HepG2 (cell line): ENCODE measurements at regions not wholly inside any gene's neighbourhood (a gene's known extent, or its start where the extent isn't known, plus 50 kb on each side); places are given as distances from the start of the nearest gene placed in this dataset.

Experiments used
- ATAC-seq: fragments of 200-7000 bp; cut with Tn5 transposase; 3 replicates; pipeline ENCODE4 v1.9.1; 2020; ENCODE audit warnings: mild to moderate bottlenecking, moderate library complexity
- BruUV-seq: library from RNA; stranded (reverse); fragments of 400-500 nt; replicated peaks from 2 replicates; lab custom pipeline; 2021; lab: Mats Ljungman, UMichigan
- CTCF ChIA-PET: fragments of 300-600 bp; formaldehyde crosslinking; extraction: SDS; loops from one replicate; lab custom pipeline; 2021; ENCODE audit warnings: low total read pairs, inconsistent platforms, low intra/inter-chr PET ratio; lab: Yijun Ruan, JAX
- POLR2A ChIA-PET: fragments of 350-600 bp; sonication (Branson Sonifier 250); formaldehyde crosslinking; loops from one replicate; lab custom pipeline; 2020; ENCODE audit warnings: antibody characterized with exemption, inconsistent platforms; lab: Yijun Ruan, JAX
- DNase-seq: peaks from one replicate; pipeline ENCODE4 v3.0.0-alpha.2; 2015; ENCODE audit warnings: low spot score
- FAIRE-seq: peaks from 3 replicates; lab custom pipeline; 2011; peaks lifted over from hg19 to GRCh38; lab: Jason Lieb, UNC
- H2AFZ ChIP-seq: one replicate; pipeline ENCODE4 v1.6.1; 2011; ENCODE audit warnings: low read length, inconsistent platforms
- H3K27ac ChIP-seq: fragments of 300-600 bp; 3 replicates; pipeline ENCODE4 v1.8.0; 2011; ENCODE audit warnings: mixed run types, mild to moderate bottlenecking, mixed read lengths, low read length, inconsistent platforms; ENCODE audit not compliant: insufficient read depth; ENCODE audit errors: extremely low read length
- H3K27me3 ChIP-seq, 2 experiments: fragments of 200-600 bp in 1 of 2; 2 replicates in 1 of 2; 3 replicates in 1 of 2; pipeline versions ENCODE4 v1.6.0 to v1.8.0; 2011; ENCODE audit warnings: low read length in 2 of 2, mild to moderate bottlenecking in 2 of 2, moderate library complexity in 2 of 2, inconsistent platforms in 1 of 2; ENCODE audit not compliant: insufficient read depth in 2 of 2, control insufficient read depth in 1 of 2
- H3K36me3 ChIP-seq, 2 experiments: fragments of 200-600 bp in 1 of 2; replicated peaks in 1 of 2; 2 replicates in 1 of 2; 3 replicates in 1 of 2; pipeline versions ENCODE4 v1.5.1 to v1.8.0; 2011; ENCODE audit warnings: low read length in 2 of 2, inconsistent platforms in 1 of 2; ENCODE audit not compliant: insufficient read depth in 2 of 2, control insufficient read depth in 1 of 2
- H3K4me1 ChIP-seq: 2 replicates; pipeline ENCODE4 v1.5.1; 2012; ENCODE audit warnings: low read length, inconsistent platforms; ENCODE audit not compliant: insufficient read depth
- H3K4me2 ChIP-seq: 2 replicates; pipeline ENCODE4 v1.6.0; 2011; ENCODE audit warnings: low read depth, low read length, inconsistent platforms
- H3K4me3 ChIP-seq, 3 experiments: fragments of 200-600 bp in 1 of 3; sonication (generic), shearing (Covaris generic) in 1 of 3; replicated peaks in 1 of 3; 2 replicates each; pipeline ENCODE4 v1.5.1; 2011 to 2016; ENCODE audit warnings: low read length in 3 of 3, inconsistent platforms in 2 of 3, low read depth in 2 of 3, mild to moderate bottlenecking in 2 of 3, control low read depth in 1 of 3, mixed read lengths in 1 of 3; ENCODE audit not compliant: insufficient read depth in 1 of 3
- H3K79me2 ChIP-seq: one replicate; pipeline ENCODE4 v1.6.1; 2011; ENCODE audit warnings: low read length, inconsistent platforms; ENCODE audit not compliant: insufficient read depth
- H3K9ac ChIP-seq: 2 replicates; pipeline ENCODE4 v1.6.0; 2011; ENCODE audit warnings: mild to moderate bottlenecking, low read depth, low read length, inconsistent platforms; ENCODE audit not compliant: insufficient read depth
- H3K9me3 ChIP-seq: 2 replicates; pipeline ENCODE4 v1.5.1; 2012; ENCODE audit warnings: mild to moderate bottlenecking, low read length
- H4K20me1 ChIP-seq: 2 replicates; pipeline ENCODE4 v1.6.0; 2011; ENCODE audit warnings: inconsistent platforms, mild to moderate bottlenecking, low read length, moderate library complexity; ENCODE audit not compliant: insufficient read depth
- AGO2 ChIP-seq: fragments of 200-400 bp; formaldehyde crosslinking; optimal IDR thresholded peaks from 2 replicates; pipeline ENCODE3; 2017; ENCODE audit warnings: mild to moderate bottlenecking, low read depth, low read length, moderate library complexity
- CHD2 ChIP-seq: IDR thresholded peaks from 2 replicates; pipeline ENCODE4 v1.6.1; 2011; ENCODE audit warnings: low read depth, low read length, improper control_type of control experiment
- DNMT1 ChIP-seq: sonication (generic); formaldehyde crosslinking; IDR thresholded peaks from 2 replicates; pipeline ENCODE4 v1.5.1; 2020; ENCODE audit warnings: mild to moderate bottlenecking, missing genetic modification reagents
- ELF1 ChIP-seq: sonication (generic); formaldehyde crosslinking; IDR thresholded peaks from 2 replicates; pipeline ENCODE4 v1.4.0; 2020; ENCODE audit warnings: missing genetic modification reagents
- HOXA3 ChIP-seq: sonication (generic); formaldehyde crosslinking; IDR thresholded peaks from 2 replicates; pipeline ENCODE4 v1.5.0; 2020; ENCODE audit warnings: missing genetic modification reagents
- KLF13 ChIP-seq: sonication (generic); formaldehyde crosslinking; IDR thresholded peaks from 2 replicates; pipeline ENCODE4 v1.4.0; 2020; ENCODE audit warnings: mild to moderate bottlenecking, missing genetic modification reagents
- MAFG ChIP-seq: sonication (generic); formaldehyde crosslinking; IDR thresholded peaks from 2 replicates; pipeline ENCODE4 v1.5.1; 2020; ENCODE audit warnings: mild to moderate bottlenecking, missing genetic modification reagents
- NFE2L2 ChIP-seq: fragments of 150-350 bp; IDR thresholded peaks from 2 replicates; pipeline ENCODE4 v1.6.1; 2014; ENCODE audit warnings: low read length
- SRSF4 ChIP-seq: fragments of 200-400 bp; formaldehyde crosslinking; IDR thresholded peaks from one replicate; pipeline ENCODE4 v1.6.1; 2018; ENCODE audit warnings: mild to moderate bottlenecking, low read depth, low read length, moderate library complexity; ENCODE audit not compliant: poor library complexity, severe bottlenecking
- TBX2 ChIP-seq: sonication (generic); formaldehyde crosslinking; IDR thresholded peaks from 2 replicates; pipeline ENCODE4 v1.5.0; 2020; ENCODE audit warnings: missing genetic modification reagents, mild to moderate bottlenecking, borderline replicate concordance
- TCF12 ChIP-seq, 2 experiments: fragments of 450-650 bp in 1 of 2; sonication (generic) in 1 of 2; formaldehyde crosslinking in 1 of 2; IDR thresholded peaks; 2 replicates each; pipeline versions ENCODE4 v1.6.1 to v1.8.0; 2017 to 2022; ENCODE audit warnings: antibody characterized with exemption in 1 of 2, mild to moderate bottlenecking in 1 of 2, missing genetic modification reagents in 1 of 2, moderate library complexity in 1 of 2
- ZMAT3 ChIP-seq: sonication (generic); formaldehyde crosslinking; conservative IDR thresholded peaks from 2 replicates; pipeline ENCODE4 v1.7.0; 2021; ENCODE audit warnings: missing genetic modification reagents
- ZNF136 ChIP-seq: sonication (generic); formaldehyde crosslinking; IDR thresholded peaks from 2 replicates; pipeline ENCODE4 v1.8.1; 2022; ENCODE audit warnings: low read depth, mild to moderate bottlenecking, moderate library complexity, missing genetic modification reagents
- ZNF331 ChIP-seq: sonication (generic); formaldehyde crosslinking; IDR thresholded peaks from 2 replicates; pipeline ENCODE4 v1.4.0; 2020; ENCODE audit warnings: missing genetic modification reagents
- ZNF775 ChIP-seq: sonication (generic); formaldehyde crosslinking; IDR thresholded peaks from 2 replicates; pipeline ENCODE4 v1.4.0; 2020; ENCODE audit warnings: missing genetic modification reagents, mild to moderate bottlenecking, moderate library complexity, borderline replicate concordance
- ZSCAN29 ChIP-seq: sonication (generic); formaldehyde crosslinking; conservative IDR thresholded peaks from 2 replicates; pipeline ENCODE4 v1.4.0; 2020; ENCODE audit warnings: mild to moderate bottlenecking, missing genetic modification reagents
- WGBS: methylation state at CpG from one replicate; pipeline ENCODE4 v1.1.6; 2017; ENCODE audit warnings: low lambda C conversion rate; 5-methylcytosine and 5-hydroxymethylcytosine counted together
- in situ Hi-C: cut with HindIII; loops from 2 replicates; pipeline ENCODE4 v1.10.0; 2017; ENCODE audit warnings: low pct_unique_long_range_greater_than_20kb; ENCODE audit not compliant: extremely low pct_ligation_motif_present
- intact Hi-C: fragments of 100-400 bp; cut with micrococcal nuclease; formaldehyde crosslinking; loops from one replicate; pipeline ENCODE4 v1.10.0; 2022; ENCODE audit not compliant: unreplicated experiment
- TF ChIP-seq, protein P1 (sequence below): sonication (generic); formaldehyde crosslinking; IDR thresholded peaks from 2 replicates; pipeline ENCODE4 v1.9.0; 2021; ENCODE audit warnings: missing genetic modification reagents, borderline replicate concordance
- TF ChIP-seq, protein P2 (sequence below): IDR thresholded peaks from 2 replicates; pipeline ENCODE4 v1.6.1; 2016; ENCODE audit warnings: missing compliant biosample characterization, missing genetic modification reagents, borderline replicate concordance
- TF ChIP-seq, protein P3 (sequence below): sonication (generic); formaldehyde crosslinking; IDR thresholded peaks from 2 replicates; pipeline ENCODE4 v1.4.0; 2020; ENCODE audit warnings: missing genetic modification reagents, borderline replicate concordance

DNA sequence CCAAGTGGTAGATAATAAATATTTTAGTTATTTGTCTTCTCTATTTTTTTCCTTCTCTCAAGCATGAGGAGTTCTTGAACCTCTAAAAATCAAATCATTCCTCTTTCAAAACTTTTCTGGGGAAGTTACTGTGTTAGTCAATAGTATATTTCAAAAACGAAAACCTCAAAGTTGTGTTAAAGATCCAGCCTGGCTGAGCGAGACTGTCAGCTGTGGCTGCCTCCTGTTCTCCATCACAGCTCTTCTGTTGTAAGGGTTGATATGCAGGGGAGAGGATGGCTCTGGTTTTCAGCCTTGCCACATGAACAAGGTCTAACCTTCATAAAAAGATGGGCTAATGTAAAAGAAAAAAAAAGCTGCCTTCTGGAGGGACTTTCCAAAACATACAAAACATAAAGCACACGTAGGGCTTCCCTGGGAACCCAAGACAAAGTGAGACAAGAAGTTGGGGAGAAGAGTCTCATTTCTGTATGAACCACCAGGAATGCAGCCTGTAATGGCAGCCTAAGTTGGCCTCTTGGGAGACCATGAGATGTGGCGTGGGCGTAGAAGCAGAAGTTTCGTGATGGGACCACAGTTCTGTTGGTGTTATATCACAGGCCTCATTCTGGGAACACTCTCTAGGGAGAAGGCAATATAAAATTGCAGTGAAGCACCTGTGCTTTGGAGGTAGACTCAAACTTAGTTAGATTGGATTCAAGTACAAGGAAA lies 77.9 kb upstream of the FHIP2A start:
- TF ChIP-seq SRSF4 (no peak), NFE2L2 (no peak), KLF13 (CRISPR knock-in tag) (no peak), DNMT1 (CRISPR knock-in tag) (no peak), HOXA3 (CRISPR knock-in tag) (no peak), ZNF775 (CRISPR knock-in tag) (no peak), AGO2 (no peak), TBX2 (CRISPR knock-in tag) (no peak), MAFG (CRISPR knock-in tag) (no peak), ZMAT3 (CRISPR knock-in tag) (no peak), TCF12 (IDR thresholded peaks at IDR 0.05) (no peak), TCF12 (CRISPR knock-in tag; IDR thresholded peaks at IDR 0.05) (no peak), ZNF331 (CRISPR knock-in tag) (no peak), ELF1 (no peak), ZNF136 (CRISPR knock-in tag) (no peak), CHD2 (no peak), ZSCAN29 (CRISPR knock-in tag) (no peak)
- TF ChIP-seq, protein P1, sequence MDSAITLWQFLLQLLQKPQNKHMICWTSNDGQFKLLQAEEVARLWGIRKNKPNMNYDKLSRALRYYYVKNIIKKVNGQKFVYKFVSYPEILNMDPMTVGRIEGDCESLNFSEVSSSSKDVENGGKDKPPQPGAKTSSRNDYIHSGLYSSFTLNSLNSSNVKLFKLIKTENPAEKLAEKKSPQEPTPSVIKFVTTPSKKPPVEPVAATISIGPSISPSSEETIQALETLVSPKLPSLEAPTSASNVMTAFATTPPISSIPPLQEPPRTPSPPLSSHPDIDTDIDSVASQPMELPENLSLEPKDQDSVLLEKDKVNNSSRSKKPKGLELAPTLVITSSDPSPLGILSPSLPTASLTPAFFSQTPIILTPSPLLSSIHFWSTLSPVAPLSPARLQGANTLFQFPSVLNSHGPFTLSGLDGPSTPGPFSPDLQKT (CRISPR knock-in tag), result no peak
- TF ChIP-seq, protein P2, sequence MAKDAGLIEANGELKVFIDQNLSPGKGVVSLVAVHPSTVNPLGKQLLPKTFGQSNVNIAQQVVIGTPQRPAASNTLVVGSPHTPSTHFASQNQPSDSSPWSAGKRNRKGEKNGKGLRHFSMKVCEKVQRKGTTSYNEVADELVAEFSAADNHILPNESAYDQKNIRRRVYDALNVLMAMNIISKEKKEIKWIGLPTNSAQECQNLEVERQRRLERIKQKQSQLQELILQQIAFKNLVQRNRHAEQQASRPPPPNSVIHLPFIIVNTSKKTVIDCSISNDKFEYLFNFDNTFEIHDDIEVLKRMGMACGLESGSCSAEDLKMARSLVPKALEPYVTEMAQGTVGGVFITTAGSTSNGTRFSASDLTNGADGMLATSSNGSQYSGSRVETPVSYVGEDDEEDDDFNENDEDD (CRISPR knock-in tag), result no peak
- TF ChIP-seq, protein P3, sequence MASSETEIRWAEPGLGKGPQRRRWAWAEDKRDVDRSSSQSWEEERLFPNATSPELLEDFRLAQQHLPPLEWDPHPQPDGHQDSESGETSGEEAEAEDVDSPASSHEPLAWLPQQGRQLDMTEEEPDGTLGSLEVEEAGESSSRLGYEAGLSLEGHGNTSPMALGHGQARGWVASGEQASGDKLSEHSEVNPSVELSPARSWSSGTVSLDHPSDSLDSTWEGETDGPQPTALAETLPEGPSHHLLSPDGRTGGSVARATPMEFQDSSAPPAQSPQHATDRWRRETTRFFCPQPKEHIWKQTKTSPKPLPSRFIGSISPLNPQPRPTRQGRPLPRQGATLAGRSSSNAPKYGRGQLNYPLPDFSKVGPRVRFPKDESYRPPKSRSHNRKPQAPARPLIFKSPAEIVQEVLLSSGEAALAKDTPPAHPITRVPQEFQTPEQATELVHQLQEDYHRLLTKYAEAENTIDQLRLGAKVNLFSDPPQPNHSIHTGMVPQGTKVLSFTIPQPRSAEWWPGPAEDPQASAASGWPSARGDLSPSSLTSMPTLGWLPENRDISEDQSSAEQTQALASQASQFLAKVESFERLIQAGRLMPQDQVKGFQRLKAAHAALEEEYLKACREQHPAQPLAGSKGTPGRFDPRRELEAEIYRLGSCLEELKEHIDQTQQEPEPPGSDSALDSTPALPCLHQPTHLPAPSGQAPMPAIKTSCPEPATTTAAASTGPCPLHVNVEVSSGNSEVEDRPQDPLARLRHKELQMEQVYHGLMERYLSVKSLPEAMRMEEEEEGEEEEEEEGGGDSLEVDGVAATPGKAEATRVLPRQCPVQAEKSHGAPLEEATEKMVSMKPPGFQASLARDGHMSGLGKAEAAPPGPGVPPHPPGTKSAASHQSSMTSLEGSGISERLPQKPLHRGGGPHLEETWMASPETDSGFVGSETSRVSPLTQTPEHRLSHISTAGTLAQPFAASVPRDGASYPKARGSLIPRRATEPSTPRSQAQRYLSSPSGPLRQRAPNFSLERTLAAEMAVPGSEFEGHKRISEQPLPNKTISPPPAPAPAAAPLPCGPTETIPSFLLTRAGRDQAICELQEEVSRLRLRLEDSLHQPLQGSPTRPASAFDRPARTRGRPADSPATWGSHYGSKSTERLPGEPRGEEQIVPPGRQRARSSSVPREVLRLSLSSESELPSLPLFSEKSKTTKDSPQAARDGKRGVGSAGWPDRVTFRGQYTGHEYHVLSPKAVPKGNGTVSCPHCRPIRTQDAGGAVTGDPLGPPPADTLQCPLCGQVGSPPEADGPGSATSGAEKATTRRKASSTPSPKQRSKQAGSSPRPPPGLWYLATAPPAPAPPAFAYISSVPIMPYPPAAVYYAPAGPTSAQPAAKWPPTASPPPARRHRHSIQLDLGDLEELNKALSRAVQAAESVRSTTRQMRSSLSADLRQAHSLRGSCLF, result no peak
- H3K4me1 ChIP-seq, result no peaks in the 10 kb centered on the region
- H3K27ac ChIP-seq, result no peak overlapping the region
- no peak overlapping the region for H3K4me2 ChIP-seq
- 28% methylated on average over 6 of the region's 6 CpGs for WGBS
- H4K20me1 ChIP-seq, result no peaks in the 10 kb centered on the region
- in situ Hi-C loops, result no loop called here
- CTCF ChIA-PET, result no interaction called here
- H3K79me2 ChIP-seq, result no peaks in the 10 kb centered on the region
- FAIRE-seq (no peak), DNase-seq (no peak), ATAC-seq (no peak)
- H2AFZ ChIP-seq, result no peak overlapping the region
- H3K27me3 ChIP-seq, result no peaks in the 10 kb centered on the region; a peak in 1 of 5 replicates
- no peak overlapping the region for H3K4me3 ChIP-seq
- no TSS peak for BruUV-seq
- H3K9ac ChIP-seq, result no peak overlapping the region
- intact Hi-C loops, result no loop called here
- POLR2A ChIA-PET, result no interaction called here
- no peaks in the 10 kb centered on the region for H3K9me3 ChIP-seq
- H3K36me3 ChIP-seq, result no peaks in the 10 kb centered on the region
